HG03432 (cell line): ENCODE measurements at regions not wholly inside any gene's neighbourhood (a gene's known extent, or its start where the extent isn't known, plus 50 kb on each side); places are given as distances from the start of the nearest gene placed in this dataset.

Source experiments
- ATAC-seq: cut with Tn5 transposase; IDR thresholded peaks from one replicate; pipeline ENCODE4 v1.9.1; 2021; ENCODE audit warnings: mild to moderate bottlenecking, moderate library complexity; ENCODE audit not compliant: unreplicated experiment

GRCh38 chr5:145221416-145221815 lies 613.7 kb downstream of the PRELID2 start:
- no peak for ATAC-seq

- no peak for ATAC-seq
Observed at GRCh38 chr5:145220481-145220880, 614.7 kb downstream of the PRELID2 start.

DNA sequence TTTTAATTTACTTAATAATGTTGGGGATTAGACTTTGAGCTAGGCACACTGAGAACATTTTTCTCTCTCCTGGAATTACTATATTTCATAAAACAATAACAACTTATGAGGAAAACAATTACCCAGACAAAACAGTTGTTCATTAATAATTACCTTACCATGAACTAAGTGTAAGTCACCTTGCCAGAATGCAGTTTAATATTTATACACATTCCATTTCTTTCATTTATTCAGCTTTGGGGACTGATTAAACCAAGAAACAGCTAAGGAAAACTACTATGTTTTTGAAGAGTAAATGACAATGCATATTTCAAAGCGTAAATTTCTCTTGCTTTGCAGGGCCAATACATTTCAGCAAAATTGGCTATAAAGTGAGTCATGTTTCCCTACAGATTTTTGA lies 616.2 kb downstream of the PRELID2 start:
- no peak for ATAC-seq

DNA sequence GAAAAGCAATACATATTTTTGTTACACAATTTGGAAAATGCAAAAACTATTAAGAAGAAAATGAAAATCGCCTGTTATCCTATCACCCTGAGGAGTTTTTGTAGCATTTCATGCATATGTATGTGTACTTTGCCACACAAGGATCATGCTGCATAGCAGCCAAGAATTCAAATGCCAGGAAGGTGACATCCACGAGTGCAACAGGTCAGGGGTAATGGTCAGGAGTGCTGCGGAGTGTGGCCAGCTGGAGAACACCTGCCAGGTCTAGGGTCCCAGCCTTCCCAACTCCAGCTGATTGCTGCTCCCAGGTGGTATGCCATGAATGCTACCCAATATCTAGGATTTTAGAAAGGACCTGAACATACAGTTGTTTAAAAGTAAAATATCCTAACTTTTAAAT lies 617.1 kb downstream of the PRELID2 start:
- no peak for ATAC-seq

GRCh38 chr5:145210020-145210419 lies 625.1 kb downstream of the PRELID2 start:
- ATAC-seq: no peak

DNA sequence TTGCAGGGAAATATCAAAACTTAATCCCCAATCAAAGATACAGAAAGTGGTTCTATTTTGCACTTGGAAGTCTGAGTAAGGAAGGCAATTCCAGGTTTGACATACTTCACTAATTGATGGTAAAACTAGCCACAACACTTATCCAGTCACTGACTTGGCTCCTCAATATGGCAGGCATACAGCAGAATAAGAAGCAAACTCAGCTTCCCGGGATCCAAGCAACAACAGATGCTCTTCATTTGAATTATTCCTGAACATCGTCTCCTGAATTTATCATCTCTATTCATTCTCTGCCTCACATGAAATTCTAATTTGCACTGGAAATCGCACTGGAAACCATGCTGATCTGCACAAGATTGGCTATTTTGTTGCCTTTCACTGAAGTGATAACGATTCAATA lies 629.6 kb downstream of the PRELID2 start:
- ATAC-seq: no peak

- ATAC-seq: no peak
Observed at GRCh38 chr5:145204743-145205142, 630.4 kb downstream of the PRELID2 start.

GRCh38 chr5:145203193-145203592 lies 631.9 kb downstream of the PRELID2 start:
- no peak for ATAC-seq

DNA sequence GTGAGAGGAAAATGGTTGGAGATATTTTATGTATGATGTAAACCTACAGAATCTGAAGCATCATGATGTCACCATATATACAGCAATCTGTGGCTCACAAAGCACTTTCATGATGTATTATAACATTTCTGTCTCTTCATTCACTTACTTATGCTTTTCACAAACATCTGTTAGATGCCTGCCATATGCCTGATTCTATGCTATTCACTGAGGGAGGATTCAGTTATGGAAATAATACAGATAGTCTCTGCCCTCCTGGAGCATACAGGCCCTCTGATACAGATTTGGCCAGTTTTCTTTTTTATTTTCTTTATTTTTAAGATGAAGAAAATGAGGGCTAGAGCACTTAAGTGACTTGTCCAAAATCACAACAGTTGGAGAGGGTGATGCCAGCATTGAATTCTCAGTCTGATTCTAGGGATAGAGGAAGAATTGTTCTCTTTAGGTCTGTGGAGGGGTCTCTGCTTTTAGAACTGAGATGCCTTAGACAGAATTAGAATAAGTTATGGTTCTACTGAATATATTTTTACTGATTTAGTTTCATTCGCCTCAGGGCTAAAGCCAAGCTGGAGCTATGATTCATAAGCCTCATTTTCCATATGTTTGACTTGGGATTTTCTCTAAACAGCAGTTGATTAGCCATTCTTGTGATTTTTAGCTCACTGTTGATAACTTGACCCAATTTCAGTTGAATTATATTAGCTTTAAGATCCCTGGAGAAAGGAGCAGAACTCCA lies 636.4 kb downstream of the PRELID2 start:
- ATAC-seq: no peak

GRCh38 chr5:145189746-145190145 lies 645.4 kb downstream of the PRELID2 start:
- no peak for ATAC-seq

DNA sequence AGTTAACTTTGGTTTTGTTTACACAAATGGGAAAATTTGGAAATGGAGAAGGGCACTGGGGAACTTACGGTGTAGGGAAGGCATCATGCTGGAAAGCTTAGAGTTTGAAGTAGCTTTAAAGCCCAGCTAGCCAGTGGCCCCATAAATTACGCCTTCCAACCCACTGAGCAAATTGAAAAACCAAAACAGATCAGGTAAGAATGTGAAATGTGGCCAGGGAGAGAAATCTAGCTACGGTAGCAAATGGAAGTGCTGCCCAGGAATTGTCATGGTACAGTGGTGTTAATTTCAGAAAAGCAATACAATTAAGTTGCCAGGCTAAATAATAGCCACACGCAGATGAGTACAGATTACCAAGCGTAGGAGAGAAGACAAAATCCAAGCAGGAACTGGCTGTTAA lies 654.8 kb downstream of the PRELID2 start:
- no peak for ATAC-seq

- no peak for ATAC-seq
Observed at GRCh38 chr5:145178641-145179523, 656.3 kb downstream of the PRELID2 start.

DNA sequence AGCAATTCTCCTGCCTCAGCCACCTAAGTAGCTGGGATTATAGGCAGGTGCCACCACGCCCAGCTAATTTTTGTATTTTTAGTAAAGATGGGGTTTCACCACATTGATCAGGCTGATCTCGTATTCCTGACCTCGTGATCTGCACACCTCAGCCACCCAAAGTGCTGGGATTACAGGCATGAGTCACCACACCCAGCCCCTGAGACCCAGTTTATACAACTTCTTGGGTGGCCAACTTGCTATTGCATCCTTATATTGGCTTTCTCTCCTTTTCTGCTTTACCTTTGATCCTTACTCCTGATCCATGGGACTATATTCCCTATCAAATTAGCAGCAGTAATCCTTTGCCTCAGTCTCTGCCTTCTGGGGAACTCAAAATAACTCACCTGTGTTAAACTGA lies 659.1 kb downstream of the PRELID2 start:
- ATAC-seq: no peak

DNA sequence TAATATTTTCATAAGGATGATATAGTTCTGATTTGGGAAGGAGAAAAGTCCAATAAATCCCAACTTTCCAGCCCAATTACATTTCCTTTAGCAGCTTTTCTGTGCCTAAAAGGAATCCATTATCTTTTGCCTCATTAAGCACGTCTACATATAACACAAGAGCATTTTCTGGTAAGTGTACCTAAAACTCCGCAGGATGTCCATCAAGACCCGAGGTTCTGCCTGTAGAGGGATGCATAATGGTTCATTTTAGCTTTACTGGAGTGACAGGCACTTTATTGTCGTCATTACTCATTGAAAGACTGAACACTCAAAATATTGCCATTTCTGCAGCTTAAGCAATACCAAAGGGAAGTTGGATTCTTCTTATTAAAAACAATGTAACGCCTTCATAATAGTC lies 669.0 kb downstream of the PRELID2 start:
- no peak for ATAC-seq

DNA sequence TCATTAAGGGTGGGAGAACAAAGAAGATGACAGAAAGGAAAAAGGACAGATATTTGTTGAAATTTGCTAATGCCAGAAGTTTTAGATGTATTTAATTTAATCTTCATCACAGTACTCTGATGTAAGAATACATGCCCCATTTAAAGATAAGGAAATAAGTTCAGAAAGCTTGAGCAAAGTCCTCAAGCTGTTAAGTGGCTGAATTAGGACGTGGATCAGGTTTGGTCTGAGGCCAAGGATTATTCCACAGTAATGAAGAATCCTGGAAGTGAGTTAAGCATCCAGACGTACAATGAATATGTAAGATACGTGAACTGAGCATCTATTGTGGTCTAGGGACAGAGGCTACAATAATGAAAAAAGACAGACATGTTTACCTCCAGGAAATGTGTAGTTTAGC lies 671.3 kb downstream of the PRELID2 start:
- no peak for ATAC-seq

- ATAC-seq: no peak
Observed at GRCh38 chr5:145162626-145163025, 672.5 kb downstream of the PRELID2 start.

DNA sequence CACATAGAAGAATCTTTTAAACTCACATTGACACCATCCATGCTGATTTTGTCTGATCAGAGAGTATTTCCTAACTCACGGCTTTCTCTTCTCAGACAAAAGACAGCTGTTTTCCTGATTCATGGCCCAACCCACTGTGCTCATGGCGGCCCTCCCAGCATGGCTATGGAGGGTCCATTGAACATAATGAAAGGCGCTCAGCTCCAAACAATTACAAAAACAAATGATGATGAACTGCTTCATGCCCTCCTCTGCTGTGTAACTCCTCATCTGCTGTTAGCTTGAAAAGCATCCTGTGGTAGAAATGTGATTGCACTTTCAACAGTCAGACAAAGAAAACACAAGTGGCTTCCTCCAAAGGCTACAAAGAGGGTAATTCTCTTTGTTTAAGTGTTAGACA lies 673.8 kb downstream of the PRELID2 start:
- ATAC-seq: no peak

- ATAC-seq: no peak
Observed at GRCh38 chr5:145160679-145161078, 674.5 kb downstream of the PRELID2 start.

DNA sequence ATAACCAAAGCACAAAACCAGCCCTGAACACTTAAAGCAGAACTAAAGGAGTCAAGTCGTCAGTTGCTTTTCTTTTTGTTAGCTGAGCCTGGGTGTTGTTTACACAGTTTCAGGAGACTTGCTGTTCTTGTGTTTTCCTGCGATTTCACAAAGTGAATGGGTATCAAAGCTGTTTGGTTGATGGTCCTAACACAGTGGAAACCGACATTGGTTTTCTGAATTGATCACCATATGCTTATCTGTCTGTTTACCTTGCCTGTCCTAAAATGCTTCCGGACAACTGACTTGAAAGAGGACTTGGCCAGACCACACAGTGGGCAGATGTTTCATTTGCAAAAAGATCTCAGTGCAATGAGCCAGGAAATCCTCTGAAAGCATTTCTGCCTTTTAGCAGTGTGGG lies 676.4 kb downstream of the PRELID2 start:
- ATAC-seq: no peak

DNA sequence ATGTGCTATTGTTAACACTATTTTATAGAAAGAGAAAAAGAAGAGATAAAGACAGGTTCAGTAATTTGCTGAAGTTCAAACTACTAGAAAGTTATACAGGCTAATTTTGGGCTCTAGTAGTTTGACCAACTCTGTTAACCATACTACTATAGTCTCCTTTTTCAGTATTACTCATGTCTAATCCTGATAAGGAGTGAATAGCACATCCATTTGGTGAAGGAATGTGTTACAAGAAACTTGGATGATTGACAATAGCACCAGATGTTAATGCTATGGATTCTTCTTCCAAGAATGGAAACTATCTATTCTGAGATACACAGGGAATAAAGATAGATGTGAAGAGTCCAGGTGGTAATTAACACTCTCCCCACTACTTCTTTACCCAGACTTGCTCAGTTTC lies 677.3 kb downstream of the PRELID2 start:
- ATAC-seq: no peak

DNA sequence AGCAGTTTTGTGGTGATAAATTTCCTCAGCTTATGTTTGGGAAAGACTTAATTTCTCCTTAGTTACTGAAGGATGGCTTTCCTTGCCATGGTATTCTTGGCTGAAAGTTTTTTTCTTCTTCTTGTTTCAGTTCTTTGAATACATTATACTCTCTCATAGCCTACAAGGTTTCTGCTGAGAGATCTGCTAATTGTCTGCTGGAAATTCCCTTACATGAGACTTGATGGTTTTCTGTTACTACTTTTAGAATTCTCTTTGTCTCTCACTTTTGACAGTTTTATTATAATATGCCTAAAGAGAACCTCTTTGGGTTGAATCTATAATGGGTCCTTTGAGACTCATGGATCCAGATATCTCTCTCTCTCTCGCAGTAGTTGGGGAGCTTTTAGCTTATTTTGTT lies 693.6 kb downstream of the PRELID2 start:
- no peak for ATAC-seq

GRCh38 chr5:145130996-145131395 lies 704.1 kb downstream of the PRELID2 start:
- no peak for ATAC-seq
